HG03354 (cell line): ENCODE measurements at regions not wholly inside any gene's neighbourhood (a gene's known extent, or its start where the extent isn't known, plus 50 kb on each side); places are given as distances from the start of the nearest gene placed in this dataset.

Experiments
- ATAC-seq: cut with Tn5 transposase; IDR thresholded peaks from one replicate; pipeline ENCODE4 v1.9.1; 2021; ENCODE audit warnings: mild to moderate bottlenecking; ENCODE audit not compliant: unreplicated experiment, poor library complexity, severe bottlenecking

- ATAC-seq = no peak
Observed at GRCh38 chr12:125402874-125403789, 337.9 kb downstream of the AACS start.

DNA sequence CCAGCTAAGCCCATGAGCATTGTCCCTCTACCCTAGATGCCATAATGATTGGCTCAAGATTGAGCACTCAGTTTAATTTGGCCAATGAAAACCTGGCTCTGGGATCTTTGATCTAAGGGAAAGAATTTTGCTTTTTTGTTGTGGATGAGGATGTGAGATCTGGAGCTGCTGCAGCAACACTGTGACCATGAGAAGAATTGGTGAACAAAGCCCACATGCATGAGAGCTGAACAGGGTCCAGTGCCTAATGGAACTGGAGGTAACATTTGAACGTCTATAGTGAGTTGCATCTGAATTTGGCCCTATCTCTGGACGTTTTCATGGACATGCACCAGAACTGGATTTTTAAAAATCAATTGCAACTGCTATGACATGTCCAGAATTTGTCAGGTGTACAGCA is 338.6 kb downstream of the AACS start:
- no peak for ATAC-seq

DNA sequence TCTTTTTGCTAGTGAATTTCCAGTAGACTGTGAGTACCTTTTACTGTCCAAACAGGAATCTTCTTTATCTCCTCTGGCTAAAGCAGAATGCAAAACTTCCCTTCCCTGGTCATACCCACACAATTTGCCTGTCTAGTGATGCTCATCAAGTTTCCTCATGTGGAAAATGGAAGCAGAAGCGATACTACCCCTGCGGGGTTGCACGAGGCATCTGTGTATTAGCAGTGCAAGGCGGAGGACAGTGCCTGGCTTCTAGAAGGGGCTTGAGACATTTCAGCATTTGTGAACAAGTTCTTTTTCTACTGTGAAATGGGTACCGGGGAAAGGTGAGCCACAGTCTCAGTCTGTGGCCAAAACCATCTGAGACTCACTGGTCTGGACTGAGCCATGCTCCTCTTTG is 340.9 kb downstream of the AACS start:
- peak; percentile 84 for ATAC-seq

GRCh38 chr12:125408718-125409117 is 343.5 kb downstream of the AACS start:
- ATAC-seq = no peak

- ATAC-seq = no peak
Observed at GRCh38 chr12:125412506-125412905, 347.3 kb downstream of the AACS start.

DNA sequence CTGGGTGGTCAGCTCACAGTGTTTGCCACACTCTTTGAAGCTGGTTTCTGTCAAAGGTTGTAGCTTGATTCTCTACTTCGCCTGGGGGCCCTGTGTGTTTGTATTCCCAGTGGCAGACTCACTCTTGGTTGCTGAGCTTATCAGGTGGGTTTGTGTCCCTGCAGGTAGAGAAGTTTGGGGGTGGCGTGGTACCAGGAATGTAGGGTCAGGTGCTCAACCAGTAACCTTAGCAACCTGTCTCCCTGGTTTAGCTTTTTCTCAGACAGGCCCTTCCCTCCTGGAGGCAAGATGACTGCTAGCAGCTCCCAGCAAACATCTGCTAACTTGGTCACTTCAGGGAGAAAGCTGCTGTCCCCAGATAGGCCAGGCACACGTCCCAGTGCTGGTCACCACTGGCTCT is 352.2 kb downstream of the AACS start:
- no peak for ATAC-seq

DNA sequence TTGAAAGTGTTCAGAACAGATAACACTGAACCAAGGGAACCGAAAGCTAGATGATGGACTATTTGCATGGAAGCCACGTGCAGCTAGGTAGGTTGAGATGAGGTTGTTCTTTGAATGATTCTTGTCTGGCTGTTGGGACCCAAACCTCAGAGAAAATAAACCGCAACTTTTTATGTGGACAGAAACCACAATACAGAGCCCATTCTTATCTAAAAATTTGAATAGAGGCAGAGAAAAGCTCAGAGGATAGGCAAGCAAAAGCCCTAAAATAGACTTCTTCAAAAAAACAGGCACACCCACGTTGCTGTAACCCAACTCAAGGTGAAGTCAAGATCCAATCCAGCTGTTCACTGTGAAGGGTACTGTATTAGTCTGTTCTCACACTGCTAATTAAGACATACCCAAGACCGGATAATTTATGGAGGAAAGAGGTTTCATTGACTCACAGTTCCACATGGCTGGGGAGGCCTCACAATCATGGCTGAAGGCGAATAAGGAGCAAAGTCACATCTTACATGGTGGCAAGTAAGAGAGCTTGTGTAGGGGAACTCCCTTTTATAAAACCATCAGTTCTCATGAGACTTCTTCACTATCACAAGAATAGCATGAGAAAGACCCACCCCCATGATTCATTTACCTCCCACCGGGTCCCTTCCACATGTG is 353.8 kb downstream of the AACS start:
- peak; percentile 45 for ATAC-seq

DNA sequence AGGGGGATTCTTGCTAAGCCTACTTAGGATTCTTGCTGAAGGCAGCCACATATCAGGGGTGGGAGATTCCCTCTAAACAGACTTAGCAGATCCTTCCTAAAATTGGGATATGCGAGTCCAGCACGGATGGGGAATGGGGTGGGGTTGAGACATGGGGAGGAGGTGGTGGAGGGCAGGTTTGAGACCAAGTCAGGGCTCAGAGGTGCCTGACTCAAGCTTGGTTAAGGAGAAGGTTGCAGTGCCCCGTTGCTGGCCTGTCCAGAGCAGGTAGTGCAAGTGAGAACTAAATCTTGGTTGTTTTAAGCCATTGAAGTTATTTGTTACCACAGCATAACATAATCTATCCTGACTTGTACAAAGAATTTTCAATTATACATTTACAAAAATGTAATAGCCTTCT is 359.7 kb downstream of the AACS start:
- ATAC-seq = no peak

DNA sequence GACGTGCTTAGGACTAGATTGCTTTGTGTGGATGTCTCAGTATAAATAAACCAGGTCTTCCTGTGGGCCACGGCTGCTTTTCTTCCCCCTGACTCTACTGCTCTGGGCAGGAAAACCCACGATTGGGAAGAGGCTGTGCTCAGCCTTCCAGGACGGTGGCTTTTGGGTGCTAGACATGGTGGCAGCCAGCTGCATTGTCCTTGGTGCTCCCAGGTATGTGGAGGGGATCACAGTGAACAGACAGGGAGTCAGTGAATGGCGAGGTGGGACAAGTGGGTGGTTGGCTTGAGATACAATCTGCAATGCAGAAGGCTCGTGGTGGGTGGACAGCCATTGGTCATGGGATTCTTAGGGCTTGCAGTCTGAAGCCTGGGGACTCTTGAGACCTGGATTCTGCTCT is 366.3 kb downstream of the AACS start:
- no peak for ATAC-seq

DNA sequence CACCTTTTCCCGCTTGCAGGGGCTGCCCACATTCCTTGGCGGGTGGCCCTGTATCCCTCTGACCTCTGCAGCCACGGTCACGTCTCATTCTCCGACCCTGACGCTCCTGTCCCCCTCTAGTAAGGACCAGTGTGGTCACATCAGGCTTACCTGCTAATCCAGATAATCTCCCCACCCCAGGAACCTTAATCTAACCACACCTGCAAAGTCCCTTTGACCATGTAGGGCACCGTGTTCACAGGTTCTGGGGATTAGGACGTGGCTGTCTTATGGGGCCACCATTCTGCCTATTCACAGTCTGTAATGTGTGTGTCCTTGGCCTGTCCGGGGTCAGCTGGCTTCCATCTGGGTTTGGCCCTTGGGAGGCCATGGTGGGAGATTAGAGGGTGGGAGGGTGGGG is 368.9 kb downstream of the AACS start:
- ATAC-seq = no peak

DNA sequence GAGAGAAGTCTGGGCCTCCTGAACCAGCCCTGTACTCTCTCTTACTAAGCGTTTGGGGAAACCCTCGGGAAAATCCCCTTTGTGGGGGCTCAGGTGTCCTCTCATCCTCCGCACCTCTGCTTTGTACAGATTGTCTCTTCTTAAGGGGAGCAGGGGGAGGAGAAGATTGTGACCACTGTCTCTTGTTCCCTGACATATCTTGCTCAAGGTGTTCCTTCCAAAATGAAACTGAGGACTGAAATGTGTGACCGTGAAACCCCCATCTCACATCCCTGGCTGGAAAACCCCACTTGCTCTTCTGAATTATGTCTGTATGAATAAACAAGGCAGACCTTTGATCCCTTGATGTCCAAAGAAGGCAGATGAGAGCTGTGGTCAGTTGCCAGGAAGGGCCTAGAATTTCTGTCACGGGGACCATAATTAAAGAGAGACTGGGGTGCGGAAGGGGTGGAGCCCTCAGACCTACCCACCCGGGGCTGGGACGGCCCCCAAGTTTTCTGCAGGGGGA is 369.8 kb downstream of the AACS start:
- ATAC-seq = peak; percentile 70

- no peak for ATAC-seq
Observed at GRCh38 chr12:125435871-125436270, 370.6 kb downstream of the AACS start.

DNA sequence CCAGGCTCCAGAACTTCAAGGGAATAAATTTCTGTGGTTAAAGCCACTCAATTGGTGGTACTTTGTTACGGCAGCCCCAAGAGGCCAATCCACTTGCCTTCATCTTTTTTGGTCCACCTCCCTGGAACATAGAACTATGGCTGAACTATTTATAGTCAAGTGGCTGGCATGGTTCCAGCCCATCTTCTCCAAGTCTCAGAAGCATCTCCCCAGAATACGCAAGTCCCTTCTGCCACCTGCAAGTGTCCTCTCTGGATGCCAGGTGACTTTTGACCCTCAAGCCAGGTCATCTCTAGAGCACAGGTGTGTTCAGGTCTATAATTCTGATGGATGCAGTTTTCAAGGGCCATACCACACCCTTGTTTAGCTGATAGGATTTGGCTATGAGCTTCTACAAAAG is 371.5 kb downstream of the AACS start:
- no peak for ATAC-seq

GRCh38 chr12:125440399-125440798 is 375.2 kb downstream of the AACS start:
- ATAC-seq = no peak

GRCh38 chr12:125443341-125443740 is 378.1 kb downstream of the AACS start:
- no peak for ATAC-seq

DNA sequence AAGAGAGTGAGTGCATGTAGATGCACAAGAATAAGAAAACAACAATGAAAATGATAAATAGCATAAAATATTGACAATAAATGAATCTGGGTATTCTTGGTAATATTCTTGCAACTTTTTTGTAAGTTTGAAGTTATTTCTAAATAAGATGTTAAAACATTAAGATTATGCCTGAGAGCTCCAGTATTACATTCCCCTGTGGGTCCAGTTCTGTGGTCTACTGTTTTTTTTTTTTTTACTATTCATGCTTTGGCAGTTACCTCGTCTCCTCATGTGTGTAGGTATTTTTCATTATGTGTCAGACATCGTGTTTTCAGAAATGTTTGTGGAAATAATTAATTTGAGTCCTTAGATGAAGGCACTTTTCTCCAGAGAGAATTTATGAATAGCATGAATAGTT is 386.2 kb downstream of the AACS start:
- ATAC-seq = no peak

GRCh38 chr12:125453751-125454150 is 388.5 kb downstream of the AACS start:
- no peak for ATAC-seq

DNA sequence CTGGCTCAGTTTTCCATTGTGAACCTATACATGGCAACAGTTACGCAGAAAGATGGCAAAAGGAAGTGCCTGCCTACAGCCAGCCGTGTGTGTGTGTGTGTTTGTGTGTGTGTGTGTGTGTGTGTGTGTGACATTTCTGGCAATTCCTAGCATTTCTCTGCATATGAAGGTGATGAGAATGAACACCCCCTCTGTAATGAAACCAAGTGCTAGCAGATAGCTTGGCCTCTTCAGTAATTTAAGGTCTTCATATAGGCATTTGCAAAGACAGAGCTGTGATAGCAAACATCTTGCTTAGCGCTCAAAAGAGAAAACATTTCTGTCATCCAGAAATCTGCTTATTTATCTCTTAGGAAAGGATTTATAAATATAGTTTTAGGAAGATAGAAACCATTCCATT is 389.1 kb downstream of the AACS start:
- ATAC-seq = no peak

- ATAC-seq = no peak
Observed at GRCh38 chr12:125454786-125455480, 389.7 kb downstream of the AACS start.

- ATAC-seq = no peak
Observed at GRCh38 chr12:125455556-125455955, 390.3 kb downstream of the AACS start.
